ENCODE measurements at regions not wholly inside any gene's neighbourhood (a gene's known extent, or its start where the extent isn't known, plus 50 kb on each side); places are given as distances from the start of the nearest gene placed in this dataset.

DNA sequence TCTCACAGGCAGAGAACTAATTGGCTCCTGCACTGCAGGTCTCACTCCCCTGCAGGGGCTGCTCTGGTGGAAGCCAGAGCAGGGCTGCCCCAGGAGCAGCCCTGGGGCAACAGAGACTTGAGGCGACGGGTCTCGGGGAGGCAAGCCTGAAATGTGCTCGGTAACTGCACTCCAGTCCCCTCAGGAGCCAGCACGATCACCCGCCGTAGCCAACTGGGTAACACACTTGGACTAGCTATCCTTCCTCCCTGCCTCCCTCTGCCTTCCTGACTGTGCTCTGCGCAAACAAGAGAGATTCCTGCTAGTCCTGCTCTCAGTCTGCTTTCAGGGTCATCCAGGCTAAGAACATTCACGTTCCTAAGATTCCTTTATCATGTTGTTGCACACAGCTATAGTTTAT, 140.7 kb upstream of the NSMCE3 start:
- H3K79me1 ChIP-seq (ENCODE audit: low read depth, low read length): no peaks in the 10 kb centered on the region
- peak overlapping the region; percentile 3 to 38; a peak in 1 of 4 replicates for H3K4me2 ChIP-seq (ENCODE audit: insufficient read depth in 1 of 2, low read depth in 2 of 2, low read length in 2 of 2)
- H3K56ac ChIP-seq (replicated peaks; ENCODE audit: insufficient read length, low read depth, low read length): no peak overlapping the region
- H2AK5ac ChIP-seq (ENCODE audit: low read depth, low read length): peak overlapping the region; percentile 87; the same call in 1 of the 2 replicates
- no peaks in the 10 kb centered on the region for H3K27me3 ChIP-seq (replicated peaks in 1 of 4; ENCODE audit: control insufficient read depth in 3 of 4, extremely low read depth in 1 of 4, insufficient read depth in 3 of 4, low read length in 3 of 4)
- H4K20me1 ChIP-seq (replicated peaks in 1 of 2; ENCODE audit: control insufficient read depth in 1 of 2, insufficient read depth in 2 of 2, low read length in 2 of 2): no peaks in the 10 kb centered on the region
- FAIRE-seq: no peak
- H3K9me3 ChIP-seq (ENCODE audit: insufficient read depth in 2 of 2, low read depth in 1 of 2, low read length in 1 of 2): no peaks in the 10 kb centered on the region
- no peak overlapping the region for H3K23ac ChIP-seq (ENCODE audit: insufficient read length)
- no peak overlapping the region for H4K8ac ChIP-seq (ENCODE audit: extremely low read depth, insufficient read depth, low read length)
- H3K36me3 ChIP-seq (ENCODE audit: control insufficient read depth in 2 of 4, insufficient read depth in 4 of 4, low read length in 3 of 4): no peaks in the 10 kb centered on the region
- no peak overlapping the region; the same call in 1 of the 2 replicates for H2BK20ac ChIP-seq (ENCODE audit: low read length)
- H4K91ac ChIP-seq (replicated peaks; ENCODE audit: insufficient read length, low read length): no peak overlapping the region
- no peaks in the 10 kb centered on the region for H3K79me2 ChIP-seq (ENCODE audit: control insufficient read depth in 1 of 2, insufficient read depth in 2 of 2, low read length in 2 of 2)
- no peak for DNase-seq (ENCODE audit: low read depth in 1 of 2, low spot score in 2 of 2)
- H2BK15ac ChIP-seq (ENCODE audit: low read length): 0 out of 2 replicates have a peak overlapping the region, but pooled peaks have one; percentile 24
- H3K18ac ChIP-seq (ENCODE audit: extremely low read depth, low read length): no peak overlapping the region; the same call in 1 of the 2 replicates
- H3K23me2 ChIP-seq (ENCODE audit: low read depth, low read length): no peaks in the 10 kb centered on the region
- H2BK12ac ChIP-seq (ENCODE audit: low read depth, low read length): peak overlapping the region; percentile 93
- no peak overlapping the region for H2AFZ ChIP-seq (ENCODE audit: low read length)
- no peak overlapping the region for H3K4ac ChIP-seq (replicated peaks; ENCODE audit: insufficient read length, low read depth, low read length)
- H3K27ac ChIP-seq (ENCODE audit: low read depth, low read length): no peak overlapping the region; the same call in 1 of the 2 replicates
- no peak overlapping the region for H2BK120ac ChIP-seq (replicated peaks; ENCODE audit: low read depth, low read length)
- H3K4me3 ChIP-seq (ENCODE audit: extremely low read depth in 1 of 4, insufficient read depth in 2 of 4, low read depth in 3 of 4, low read length in 4 of 4): no peak overlapping the region
- no peak overlapping the region for H3K14ac ChIP-seq (ENCODE audit: insufficient read length)
- CTCF ChIA-PET (ENCODE audit: partially characterized antibody): interaction anchor here (1.0 to 1.4 kb wide), 2 partner anchors 18 to 308 kb away, joined by 3 to 4 read pairs; no protein-coding TSS in a partner anchor
- POLR2A ChIA-PET (ENCODE audit: partially characterized antibody): no interaction called here
- H2BK5ac ChIP-seq (ENCODE audit: low read depth, low read length): peak overlapping the region; percentile 66; the same call in 1 of the 2 replicates
- no peak overlapping the region for H4K5ac ChIP-seq (ENCODE audit: insufficient read length, low read depth, low read length)
- H3K9ac ChIP-seq (replicated peaks in 1 of 4; ENCODE audit: extremely low read depth in 1 of 4, low read depth in 3 of 4, low read length in 3 of 4): no peak overlapping the region
- peaks cover 7 to 14% (median 9%) of the 10 kb centered on the region in 4 experiments; a peak in 5 of 7 replicates for H3K4me1 ChIP-seq (replicated peaks in 1 of 4; ENCODE audit: control insufficient read depth in 3 of 4, insufficient read depth in 4 of 4, low read length in 3 of 4)
- 67% methylated on average over 9 of the region's 9 CpGs; no CpG with 5 or more reads in 1 of the 2 experiments for WGBS, 2 experiments (ENCODE audit: extremely low coverage in 1 of 2, insufficient coverage in 1 of 2, insufficient read length in 1 of 2, insufficient replicate concordance in 2 of 2, low coverage in 1 of 2, low lambda C conversion rate in 2 of 2, missing lambda C conversion rate in 1 of 2)
- TF ChIP-seq BRCA1 (IDR thresholded peaks at IDR 0.05; ENCODE audit: low read depth, low read length) (no peak), TAF1 (IDR thresholded peaks at IDR 0.05; ENCODE audit: low read depth, low read length) (no peak), YY1 (IDR thresholded peaks at IDR 0.05; ENCODE audit: low read depth, low read length) (no peak), CTBP2 (IDR thresholded peaks at IDR 0.05; ENCODE audit: borderline replicate concordance, insufficient read depth, insufficient read length, low read length) (no peak), SP4 (IDR thresholded peaks at IDR 0.05; ENCODE audit: low read length) (no peak), CEBPB (IDR thresholded peaks at IDR 0.05; ENCODE audit: low read depth, low read length) (no peak), POLR2A (IDR thresholded peaks at IDR 0.05; ENCODE audit: control extremely low read depth in 1 of 2, low read depth in 2 of 2, low read length in 2 of 2) (no peak), MAFK (IDR thresholded peaks at IDR 0.05; ENCODE audit: low read depth, low read length) (no peak), POU5F1 (IDR thresholded peaks at IDR 0.05; ENCODE audit: low read depth, low read length) (no peak), NRF1 (IDR thresholded peaks at IDR 0.05; ENCODE audit: low read depth, low read length) (no peak), GTF2F1 (IDR thresholded peaks at IDR 0.05; ENCODE audit: borderline replicate concordance, low read depth, low read length) (no peak), ASH2L (IDR thresholded peaks at IDR 0.05; ENCODE audit: low read length) (no peak), RAD21 (IDR thresholded peaks at IDR 0.05 in 1 of 2, conservative IDR thresholded peaks at IDR 0.05 in 1 of 2; ENCODE audit: low read depth in 2 of 2, low read length in 2 of 2) (no peak)
- TF ChIP-seq, protein P1, sequence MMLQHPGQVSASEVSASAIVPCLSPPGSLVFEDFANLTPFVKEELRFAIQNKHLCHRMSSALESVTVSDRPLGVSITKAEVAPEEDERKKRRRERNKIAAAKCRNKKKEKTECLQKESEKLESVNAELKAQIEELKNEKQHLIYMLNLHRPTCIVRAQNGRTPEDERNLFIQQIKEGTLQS (IDR thresholded peaks at IDR 0.05; ENCODE audit: insufficient read depth, low read depth, low read length): no peak

Measured in H1 (cell line).